T1000 (cell line): ENCODE measurements at regions not wholly inside any gene's neighbourhood (a gene's known extent, or its start where the extent isn't known, plus 50 kb on each side); places are given as distances from the start of the nearest gene placed in this dataset.

Experiments
- DNase-seq: peaks from one replicate; lab custom pipeline; 2025; ENCODE audit warnings: mixed read lengths; lab: John Stamatoyannopoulos, UW

DNA sequence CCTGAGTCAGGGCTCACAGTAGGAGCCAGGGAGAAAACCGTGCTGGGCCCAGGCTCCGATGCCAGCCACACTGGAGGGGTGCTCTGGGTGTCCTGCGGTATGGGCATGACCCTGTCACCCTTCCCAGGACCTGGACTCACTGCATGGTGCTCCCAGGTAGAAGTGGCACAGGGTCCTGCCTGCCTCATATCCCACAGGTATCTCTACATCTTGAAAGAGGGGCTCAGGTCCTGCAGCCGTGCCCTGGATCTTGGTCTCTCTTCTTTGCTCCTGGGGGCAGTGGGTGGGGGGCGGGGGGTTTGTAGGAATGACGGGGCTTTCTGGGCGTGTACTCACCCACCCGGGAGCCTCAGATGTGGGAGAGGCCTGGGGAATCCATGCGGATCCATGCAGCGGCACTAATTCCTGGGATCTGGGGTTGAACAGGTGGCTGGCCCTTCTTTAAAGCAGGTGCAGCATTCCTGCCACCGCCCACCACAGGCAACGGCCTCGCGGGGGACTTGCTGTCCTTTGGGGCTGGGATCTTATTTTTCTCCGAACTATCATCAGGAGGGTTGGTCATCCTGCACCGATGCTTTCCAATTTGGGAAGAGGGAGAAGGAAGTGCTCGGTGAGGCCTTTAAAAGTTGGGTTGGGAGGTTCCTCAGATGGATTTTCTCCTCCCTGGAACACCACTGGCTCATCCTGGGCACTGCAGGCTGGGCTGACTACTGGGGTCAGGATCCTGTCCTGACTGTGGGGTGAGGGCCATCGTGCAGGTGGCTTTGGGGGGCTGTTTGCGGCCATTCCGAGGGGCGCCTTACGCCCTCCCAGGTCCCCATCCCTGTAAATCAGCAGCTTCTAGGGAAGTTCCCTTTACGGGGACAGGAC lies 886.4 kb downstream of the BRD1 start:
- no peak for DNase-seq

DNA sequence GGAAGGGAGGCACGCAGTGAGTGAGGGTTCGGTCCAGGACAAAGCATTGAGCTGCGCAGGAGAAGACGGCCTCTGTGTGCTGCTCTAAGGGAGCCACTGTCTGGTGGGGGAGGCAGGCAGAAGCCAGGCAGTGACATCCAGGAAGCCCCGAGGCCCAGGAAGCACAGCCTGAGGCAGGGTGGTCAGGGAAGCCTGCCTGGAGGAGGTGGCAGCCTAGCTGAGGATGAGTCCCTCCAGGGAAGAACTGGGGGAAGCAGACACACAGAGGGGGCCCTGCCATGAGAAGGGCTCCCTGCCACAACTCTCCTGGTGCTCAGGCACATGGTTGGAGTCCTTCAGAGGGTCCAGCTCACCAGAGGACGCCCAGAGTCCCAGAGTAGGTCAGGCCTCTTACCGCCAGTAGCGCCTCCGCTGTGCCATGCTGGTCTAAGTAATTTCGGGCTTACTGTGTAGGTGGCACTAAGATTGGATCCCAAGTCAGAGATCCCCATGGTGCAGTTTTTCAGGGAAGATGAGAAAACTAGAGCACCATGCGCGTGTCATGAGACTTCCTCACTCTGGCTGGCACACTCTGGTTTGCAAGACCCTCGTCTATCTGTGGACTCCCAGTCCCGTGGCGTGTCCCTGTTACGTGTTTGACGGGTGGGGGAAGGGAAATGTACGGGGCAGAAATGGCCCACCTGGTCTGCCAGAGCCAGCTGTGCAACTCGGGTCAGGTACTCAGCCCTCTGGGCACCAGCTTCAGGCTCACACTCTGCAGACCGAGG lies 887.2 kb downstream of the BRD1 start:
- no peak for DNase-seq

DNA sequence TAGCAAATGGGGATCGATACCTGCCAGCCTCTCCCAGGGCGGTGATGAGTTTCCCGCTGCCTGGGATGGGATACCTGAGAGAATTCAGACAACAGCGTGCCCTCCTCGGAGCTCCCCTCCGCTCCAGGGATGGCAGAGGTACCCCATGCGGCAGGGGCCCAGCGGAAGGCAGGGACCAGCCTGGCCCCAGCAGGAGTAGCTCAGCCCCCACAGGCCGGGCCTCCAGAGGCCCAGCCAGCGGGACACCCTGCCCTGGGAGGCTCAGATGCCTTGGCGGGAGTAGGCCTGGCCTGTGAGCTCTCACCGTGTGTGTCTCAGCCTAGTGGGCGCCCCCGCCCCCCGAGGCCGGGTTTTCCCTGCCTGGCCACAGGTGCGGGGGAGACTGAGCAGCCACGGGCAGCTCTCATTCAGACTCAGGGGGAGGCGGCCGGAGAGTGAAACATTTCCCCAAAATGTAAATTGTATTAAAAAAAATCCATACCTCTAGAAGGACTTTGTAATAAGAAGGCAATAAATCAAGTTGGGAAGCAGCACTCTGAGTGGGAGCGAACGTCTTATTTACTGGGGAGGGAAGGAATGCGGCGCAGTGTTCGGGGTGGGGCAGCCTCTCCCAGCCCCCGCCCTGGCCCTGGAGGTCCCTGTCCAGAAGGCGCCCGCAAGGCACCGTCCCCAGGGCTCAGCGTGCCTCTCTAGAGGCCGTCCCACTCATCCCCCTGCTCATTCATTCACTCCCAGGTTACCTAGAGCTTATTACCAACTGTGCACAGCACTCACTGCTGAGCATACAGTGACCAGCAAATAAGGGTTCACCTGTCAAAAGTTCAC lies 888.0 kb downstream of the BRD1 start:
- DNase-seq = no peak

DNA sequence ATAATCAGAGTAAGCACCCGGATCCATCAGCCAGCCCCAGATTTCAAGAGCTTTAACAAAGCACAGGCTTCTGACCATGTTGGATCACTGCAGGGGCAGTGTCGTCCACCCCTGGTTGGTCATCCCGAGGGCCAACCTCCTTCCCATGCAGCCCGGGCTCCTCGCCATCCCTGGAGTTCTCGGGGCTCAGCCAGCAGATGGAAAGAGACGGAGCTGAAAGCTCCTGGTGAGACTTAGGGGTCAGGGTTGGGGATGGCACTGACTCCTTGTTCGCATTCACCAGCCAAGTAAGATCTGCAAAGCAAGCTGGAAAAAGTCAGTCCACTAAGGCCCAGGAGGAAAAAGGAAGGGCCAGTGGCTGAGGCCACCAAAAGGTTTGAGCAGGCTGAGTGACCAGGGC lies 888.9 kb downstream of the BRD1 start:
- DNase-seq = no peak

DNA sequence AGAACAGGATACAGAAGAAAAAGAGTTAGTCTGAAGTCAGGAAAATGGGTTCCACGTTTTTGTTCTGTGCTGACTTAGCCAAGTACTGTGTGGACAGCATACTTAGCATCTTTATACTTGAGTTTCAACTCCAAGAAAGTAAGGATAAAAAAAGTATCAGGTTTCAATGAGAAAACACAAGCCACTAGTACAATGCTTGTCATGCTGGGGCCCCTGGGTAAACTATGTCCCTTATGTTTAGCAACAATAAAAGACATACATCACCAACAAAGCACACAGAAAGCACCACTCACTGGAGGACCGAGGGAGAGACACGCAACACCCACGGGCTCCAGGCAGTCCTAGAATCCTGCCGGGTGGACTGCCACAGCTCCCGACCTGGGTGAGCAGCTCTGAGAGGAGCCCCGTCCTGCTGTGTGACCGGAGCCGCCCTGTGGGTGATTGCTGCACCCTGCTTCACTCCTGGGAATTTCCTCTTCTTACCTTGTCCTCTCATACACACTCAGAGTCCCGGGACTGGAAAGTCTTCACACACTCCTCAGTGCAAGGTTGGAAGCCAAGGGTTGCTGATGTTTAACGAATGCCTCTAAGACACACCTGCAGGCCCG lies 890.5 kb downstream of the BRD1 start:
- DNase-seq = no peak

DNA sequence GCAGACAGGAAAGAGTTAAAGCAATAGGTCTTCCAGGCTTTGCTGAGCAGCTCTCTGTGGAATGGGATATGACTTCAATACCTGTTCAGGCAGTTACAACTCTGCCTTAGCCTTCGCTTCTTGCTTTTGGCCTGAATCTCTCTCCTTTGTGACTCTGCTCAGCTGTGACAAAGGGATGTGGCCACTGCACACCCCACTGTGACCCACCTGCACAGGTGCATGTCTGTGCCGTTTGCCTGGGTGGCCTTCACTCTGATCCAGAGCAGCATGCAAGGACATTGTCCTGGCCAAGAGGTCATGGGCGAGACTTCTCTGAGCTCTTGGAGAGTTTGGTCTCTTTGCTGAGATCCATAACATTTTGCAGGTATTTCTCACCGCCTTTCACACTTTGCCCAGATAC lies 891.3 kb downstream of the BRD1 start:
- no peak for DNase-seq

DNA sequence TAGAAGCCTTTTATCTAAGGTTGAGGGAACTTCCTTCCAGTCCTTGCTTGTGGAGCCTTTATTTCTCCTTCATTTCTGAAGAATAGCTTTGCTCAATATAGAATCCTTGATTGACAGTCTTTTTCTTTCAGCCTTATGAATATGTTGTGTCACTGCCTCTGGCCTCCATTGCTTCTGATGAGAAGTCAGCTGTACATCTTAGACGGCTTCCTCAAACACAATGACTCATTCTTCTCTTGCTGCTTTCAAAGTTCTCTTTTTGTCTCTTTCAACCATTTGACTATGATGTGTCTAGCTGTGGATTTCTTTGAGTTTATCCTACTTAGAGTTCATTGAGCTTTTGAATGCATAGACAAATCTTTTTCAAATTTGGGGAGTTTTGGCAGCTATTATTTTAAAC lies 893.2 kb downstream of the BRD1 start:
- DNase-seq = no peak

DNA sequence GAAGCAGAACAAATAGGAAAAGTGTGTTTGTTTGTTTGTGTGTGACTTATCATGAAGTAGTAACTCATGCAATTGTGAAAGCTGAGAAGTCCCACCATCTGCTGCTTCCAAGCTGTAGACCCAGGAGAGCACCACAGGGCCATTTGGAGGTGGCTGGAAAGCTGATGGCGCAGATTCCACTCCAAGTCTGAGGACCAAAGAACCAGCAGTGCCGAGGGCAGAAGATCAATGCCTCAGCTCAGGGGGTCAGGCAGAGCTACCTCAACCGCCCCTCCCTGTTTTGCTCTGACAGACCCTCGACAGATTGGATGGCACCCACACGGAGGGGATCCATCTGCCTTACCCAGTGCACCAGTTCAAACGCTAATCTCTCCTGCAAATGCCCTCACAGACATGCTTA lies 896.2 kb downstream of the BRD1 start:
- DNase-seq = no peak

DNA sequence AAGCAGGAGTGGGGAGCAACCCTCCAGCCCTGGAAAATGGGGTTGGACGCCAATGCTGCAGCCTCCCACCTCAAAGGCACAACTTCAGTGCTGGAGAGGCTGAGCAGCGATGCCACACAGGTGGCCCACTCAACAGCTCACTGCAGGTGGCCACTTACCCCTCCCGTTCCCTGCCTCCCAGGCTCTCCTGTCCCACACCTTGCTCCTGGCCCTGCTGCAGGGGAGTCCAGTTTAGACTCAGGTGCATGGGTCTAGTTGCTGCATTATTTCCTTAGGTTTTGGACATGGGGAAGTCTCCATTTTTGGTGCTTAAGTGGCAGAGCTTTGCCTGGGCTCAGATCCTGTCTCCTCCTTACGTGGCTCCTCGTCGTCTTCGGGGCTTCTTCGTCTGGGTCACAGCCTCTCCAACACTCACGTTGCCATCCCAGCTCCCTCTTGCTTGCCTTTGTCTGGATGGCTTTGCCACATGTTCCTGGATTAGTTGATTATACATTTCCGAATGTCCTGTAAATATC lies 898.3 kb downstream of the BRD1 start:
- DNase-seq = no peak

DNA sequence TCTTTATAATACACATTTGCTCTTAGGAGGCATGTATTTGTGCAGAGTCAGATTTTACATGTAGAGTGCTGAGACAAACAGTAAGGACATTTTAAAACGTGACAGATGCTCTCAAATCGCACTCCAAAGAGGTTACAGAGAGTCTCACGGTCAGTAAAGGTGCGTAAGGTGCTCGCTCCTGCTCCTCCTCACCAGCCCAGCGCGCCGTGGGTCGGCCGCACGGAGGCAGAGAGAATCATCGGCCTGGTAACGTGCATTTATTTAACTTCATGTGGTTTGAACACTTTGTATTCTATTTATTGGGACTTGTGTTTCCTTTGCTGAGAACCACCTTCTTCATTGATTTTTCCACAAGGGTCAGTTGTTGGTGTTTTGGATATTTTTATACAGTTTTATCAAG lies 900.1 kb downstream of the BRD1 start:
- no peak for DNase-seq

DNA sequence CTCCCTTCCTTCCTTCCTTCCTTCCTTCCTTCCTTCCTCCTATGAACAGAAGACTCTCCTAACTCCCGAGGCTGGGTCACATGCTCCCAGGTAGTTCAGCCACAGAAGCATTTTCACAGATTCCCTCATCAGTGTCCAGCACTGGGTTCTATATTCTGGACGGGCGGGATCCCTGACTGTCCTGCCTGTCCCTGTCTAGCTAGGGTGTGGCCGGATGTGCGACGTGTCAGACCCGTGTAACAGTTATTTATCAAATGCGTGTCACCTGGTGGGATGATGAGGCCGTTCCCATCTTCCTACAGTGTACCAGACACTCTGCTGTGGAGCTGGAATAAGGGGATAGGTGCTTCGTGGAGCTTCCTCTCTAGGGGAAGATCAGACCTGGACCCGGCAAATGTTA lies 901.0 kb downstream of the BRD1 start:
- no peak for DNase-seq

DNA sequence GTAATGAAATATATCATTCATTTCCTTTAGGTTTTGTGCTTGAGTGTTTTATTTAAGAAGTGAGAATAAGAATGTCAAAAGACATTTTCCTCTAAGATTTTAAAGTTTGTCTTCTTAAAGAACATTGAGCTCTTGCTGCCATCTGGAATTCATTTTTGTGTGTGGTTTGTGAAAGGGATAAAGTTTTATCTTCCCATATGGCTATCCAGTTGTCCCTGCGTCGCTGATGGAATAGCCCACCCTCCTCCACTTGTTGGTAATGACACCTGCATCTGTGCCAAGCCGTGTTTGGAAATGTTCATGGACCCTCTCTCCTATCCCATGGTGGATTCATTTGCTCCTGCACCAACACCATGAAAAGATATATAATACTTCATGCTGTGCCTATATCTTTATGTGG lies 901.5 kb downstream of the BRD1 start:
- no peak for DNase-seq

DNA sequence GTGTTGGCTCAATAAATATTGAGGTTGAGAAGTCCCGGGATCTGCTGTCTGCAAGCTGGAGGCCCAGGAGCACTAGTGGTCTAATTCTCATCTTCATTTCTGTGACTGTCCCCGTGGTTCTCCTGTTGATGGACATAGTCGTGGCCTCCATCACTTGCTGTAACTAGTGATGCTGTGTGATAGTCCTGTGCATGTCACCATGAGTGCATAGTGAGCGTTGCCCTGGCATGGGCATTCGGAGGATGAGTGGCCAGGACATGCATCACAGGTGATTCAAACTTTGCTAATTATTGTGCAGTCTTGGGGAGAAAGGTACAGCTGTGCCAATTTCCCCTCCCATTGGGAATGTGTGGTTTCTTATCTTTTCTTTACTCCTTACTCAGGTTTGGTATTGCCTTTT lies 902.2 kb downstream of the BRD1 start:
- DNase-seq = no peak

DNA sequence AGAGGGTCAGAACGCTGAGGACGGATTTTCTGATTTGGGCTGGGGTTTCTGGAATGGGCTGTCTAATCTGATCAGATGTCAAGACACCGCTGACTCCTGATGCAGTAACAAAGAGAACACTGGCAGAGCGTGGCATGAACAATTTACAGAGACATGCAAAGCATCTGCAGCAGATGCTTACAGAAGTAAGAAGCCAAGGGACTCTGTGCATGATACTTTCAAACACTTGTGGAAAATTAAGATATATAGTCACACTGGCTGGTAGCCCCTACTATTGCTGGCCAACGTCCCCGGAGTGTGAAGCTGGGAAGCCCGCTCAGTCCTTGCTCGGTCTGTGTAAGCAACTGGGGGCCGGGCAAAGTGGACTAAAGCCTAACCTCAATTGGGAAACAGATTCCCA lies 903.7 kb downstream of the BRD1 start:
- DNase-seq = no peak

DNA sequence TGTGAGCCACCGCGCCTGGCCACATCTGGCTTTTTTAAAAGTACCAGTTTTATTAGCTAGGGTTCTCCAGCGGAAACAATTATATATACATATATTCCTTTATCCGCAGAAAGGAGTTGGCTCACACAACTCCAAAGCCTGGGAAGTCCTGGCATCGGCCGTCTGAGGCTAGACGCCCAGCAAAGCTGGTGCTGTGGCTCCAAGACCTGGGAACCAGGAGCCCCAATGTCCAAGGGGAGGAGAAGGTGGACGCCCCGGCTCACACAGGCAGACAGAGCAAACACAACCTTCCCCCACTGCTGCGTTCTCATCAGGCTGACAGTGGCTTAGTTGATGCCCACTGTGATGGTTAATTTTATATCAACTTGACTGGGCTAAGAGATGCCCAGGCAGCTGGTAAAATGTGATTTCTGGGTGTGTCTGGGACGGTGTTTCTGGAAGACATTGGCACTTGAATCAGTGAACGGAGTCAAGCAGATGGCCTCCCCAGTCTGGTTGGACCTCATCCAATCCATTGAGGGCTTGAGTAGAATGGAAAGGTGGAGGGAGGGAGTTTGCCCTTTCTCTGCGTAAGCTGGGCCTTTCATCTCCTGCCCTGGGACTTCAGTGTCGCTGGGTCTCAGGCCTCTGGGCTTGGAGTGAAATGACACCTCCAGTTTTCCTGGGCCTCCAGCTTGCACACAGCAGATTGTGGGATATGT lies 904.4 kb downstream of the BRD1 start:
- no peak for DNase-seq

DNA sequence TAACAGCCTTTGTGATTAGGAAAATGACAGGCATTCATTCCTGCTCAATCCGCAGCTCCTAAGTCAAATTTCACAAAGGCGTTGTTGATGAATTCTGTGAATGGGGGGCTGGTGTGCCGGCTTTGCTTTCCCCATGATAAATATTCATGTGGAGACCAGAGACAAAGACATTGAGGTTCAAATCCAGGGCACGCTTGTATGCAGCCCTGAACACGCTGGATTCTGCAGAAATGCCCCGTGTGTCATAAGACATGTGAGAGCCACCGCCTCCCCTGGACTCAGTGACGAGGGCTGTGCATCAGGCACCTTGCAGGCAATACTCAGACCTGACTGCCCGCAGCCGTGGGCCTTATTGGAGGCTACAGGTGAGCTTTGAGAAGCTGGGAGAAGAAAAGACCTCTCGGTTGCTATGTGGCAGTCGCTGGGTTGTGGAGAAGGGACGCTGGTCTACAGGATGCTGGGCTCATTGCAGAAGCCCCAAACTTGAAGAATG lies 906.2 kb downstream of the BRD1 start:
- DNase-seq = no peak

DNA sequence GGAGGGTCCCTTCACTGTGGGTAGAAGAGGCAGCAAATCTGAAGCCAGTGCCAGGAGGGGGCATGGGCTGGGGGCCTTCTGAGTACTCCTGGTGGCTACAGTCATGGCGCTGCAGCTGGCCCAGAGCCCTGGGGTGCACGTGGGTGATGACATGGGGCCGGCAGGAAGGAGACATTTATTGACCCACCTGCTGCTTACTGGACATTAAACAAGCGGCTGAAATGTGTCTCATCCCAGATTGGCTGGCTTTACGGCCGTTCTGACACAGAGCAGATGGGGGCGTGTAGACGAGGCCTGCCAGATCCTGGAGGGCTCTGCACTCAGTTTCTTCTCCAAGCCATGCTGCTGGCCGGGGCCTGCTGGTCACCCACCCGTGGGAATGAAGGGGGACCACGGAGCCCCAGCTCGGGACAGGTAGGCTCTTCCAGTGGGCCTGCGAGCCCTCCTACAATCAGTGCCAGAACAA lies 906.9 kb downstream of the BRD1 start:
- DNase-seq = no peak

DNA sequence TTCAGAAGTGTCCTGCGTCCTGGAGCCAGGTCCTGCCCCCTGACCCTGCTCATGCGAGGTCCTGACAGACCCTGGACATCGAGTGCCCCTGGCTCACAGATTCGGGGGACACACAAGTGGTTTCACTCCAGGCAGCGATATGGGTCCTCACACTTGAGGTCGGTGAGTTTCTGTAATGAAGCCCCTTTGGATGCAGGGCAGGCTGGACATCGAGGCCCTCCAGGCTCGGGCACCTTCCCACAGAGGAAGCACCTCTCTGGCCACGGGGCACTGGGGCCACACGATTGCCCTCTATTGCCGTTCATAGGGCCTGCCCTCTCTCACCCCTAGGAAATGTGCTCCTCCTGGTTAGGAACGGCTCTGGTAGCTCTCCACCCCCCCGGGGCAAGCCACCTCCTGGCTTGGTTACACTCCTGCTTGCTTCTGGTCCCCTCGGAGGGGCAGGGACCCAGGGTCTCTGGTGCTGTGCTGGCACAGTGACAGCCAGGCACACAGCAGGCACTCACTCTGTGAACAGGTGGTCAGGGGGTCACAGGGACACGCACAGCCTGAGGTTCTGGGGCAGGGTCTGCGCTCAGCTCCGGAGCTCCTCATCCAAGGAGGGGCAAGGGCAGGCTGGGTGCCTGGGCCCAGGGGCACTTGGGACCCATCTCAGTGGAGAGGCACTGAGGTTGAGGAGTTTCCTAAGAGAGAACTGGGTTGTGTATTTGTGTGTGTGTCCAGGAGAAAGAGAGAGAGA lies 907.7 kb downstream of the BRD1 start:
- DNase-seq = no peak

DNA sequence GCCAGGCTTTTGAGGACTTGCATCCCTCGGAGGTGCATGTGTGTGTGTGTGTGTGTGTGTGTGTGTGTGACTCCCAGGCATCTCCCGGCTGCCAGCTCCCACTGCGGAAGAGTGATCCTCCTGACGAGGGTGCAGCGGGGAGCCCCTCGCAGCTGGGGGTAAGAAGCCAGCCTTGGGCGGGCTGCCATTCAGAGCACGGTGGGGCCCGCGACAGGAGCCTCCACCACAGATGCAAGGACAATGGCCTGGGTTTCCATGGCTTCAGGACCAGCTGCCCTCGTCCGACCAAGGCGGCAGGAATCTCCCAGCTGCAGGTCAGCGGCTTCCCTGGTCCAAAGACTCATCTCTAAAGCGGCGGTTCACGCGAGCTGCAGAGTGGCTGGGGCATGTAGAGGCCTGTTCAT lies 908.5 kb downstream of the BRD1 start:
- DNase-seq = no peak

DNA sequence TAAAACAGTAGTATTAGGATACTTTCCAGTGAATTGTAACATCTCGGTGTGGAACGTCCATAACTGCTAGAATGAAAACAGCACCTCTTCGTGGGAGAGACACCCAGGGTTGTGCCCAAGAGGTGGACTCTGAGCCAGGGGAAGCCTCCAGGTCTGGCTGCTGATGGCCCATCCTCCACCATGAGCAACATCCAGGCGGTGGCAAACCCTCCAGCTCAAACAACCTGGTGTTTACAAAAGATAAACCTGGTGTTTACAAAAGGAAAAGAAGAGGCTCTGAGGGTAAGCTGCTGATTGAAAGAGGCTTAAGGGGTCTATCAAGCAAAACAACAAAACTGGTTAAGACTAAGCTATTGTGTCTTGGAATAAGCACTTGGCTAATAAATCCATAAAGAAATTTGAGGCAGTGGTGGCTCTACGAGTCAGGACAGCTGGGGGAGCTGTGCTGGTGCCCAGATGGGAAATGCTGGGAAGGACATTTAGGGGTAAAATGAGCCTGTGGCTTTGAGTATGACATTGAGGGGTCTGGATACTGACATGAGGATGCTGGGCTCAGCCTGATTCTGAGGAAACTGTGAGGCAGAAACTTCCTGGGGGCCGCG lies 909.0 kb downstream of the BRD1 start:
- no peak for DNase-seq
